Stomach (tissue), 4 donors: ENCODE measurements at regions not wholly inside any gene's neighbourhood (a gene's known extent, or its start where the extent isn't known, plus 50 kb on each side); places are given as distances from the start of the nearest gene placed in this dataset.

Experiments
- CTCF ChIP-seq, 7 experiments: fragments of 450-650 bp in 4 of 7; fragments of 200-600 bp in 3 of 7; sonication (generic) in 3 of 7; IDR thresholded peaks; one replicate each; pipeline ENCODE4 v1.5.1; 2016 to 2019; ENCODE audit warnings: antibody characterized with exemption in 7 of 7, control low read depth in 2 of 7, mild to moderate bottlenecking in 1 of 7
- POLR2A ChIP-seq, 4 donors: fragments of 450-650 bp; IDR thresholded peaks; one replicate each; pipeline ENCODE4 v1.6.1; 2016; ENCODE audit warnings: antibody characterized with exemption in 4 of 4, control low read depth in 2 of 4, mild to moderate bottlenecking in 1 of 4, moderate library complexity in 1 of 4

- TF ChIP-seq CTCF (IDR thresholded peaks at IDR 0.05) (no peak), POLR2A (IDR thresholded peaks at IDR 0.05) (no peak)
Observed at GRCh38 chr13:71039440-71039839, 827.6 kb downstream of the DACH1 start.
